K562 (cell line): ENCODE measurements at regions not wholly inside any gene's neighbourhood (a gene's known extent, or its start where the extent isn't known, plus 50 kb on each side); places are given as distances from the start of the nearest gene placed in this dataset.

Experiments used
- TSC22D4 ChIP-seq: fragments of 450-650 bp; IDR thresholded peaks from 2 replicates; pipeline ENCODE4 v1.6.1; 2016; ENCODE audit warnings: missing genetic modification characterization, missing biosample characterization, control low read depth
- ZBTB7A ChIP-seq: IDR thresholded peaks from 2 replicates; pipeline ENCODE4 v1.6.1; 2011; ENCODE audit warnings: low read depth, mild to moderate bottlenecking, low read length, moderate library complexity, borderline replicate concordance; ENCODE audit not compliant: control insufficient read depth
- TF ChIP-seq, protein P1 (sequence below): sonication (generic); formaldehyde crosslinking; IDR thresholded peaks from 2 replicates; pipeline ENCODE4 v1.8.1; 2023; ENCODE audit warnings: missing genetic modification reagents, mild to moderate bottlenecking, borderline replicate concordance
- TF ChIP-seq, protein P2 (sequence below): fragments of 450-650 bp; conservative IDR thresholded peaks from 2 replicates; pipeline ENCODE4 v1.6.1; 2016; ENCODE audit warnings: missing genetic modification characterization, low read depth, mild to moderate bottlenecking, control low read depth, missing compliant biosample characterization

DNA sequence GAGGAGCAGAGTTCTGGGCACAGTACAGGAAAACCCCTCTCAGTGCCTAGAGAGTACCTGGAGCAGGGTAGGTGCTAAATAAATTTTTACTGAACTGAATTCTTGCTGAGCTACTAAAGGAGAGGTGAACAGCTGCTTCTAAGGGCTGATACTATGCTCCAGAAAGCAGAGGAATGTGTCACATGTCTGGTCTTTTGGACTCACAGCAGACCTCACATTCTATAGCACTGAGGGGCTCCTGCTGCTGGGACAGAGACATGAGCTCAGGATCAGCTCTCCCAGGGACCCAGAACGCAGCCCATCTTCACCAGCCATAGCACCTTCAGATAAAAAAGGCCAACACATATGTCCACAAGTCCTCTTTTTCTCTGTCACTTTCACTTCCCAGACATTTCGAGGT is 133.0 kb upstream of the KLF14 start (continued):
- TF ChIP-seq, protein P1, sequence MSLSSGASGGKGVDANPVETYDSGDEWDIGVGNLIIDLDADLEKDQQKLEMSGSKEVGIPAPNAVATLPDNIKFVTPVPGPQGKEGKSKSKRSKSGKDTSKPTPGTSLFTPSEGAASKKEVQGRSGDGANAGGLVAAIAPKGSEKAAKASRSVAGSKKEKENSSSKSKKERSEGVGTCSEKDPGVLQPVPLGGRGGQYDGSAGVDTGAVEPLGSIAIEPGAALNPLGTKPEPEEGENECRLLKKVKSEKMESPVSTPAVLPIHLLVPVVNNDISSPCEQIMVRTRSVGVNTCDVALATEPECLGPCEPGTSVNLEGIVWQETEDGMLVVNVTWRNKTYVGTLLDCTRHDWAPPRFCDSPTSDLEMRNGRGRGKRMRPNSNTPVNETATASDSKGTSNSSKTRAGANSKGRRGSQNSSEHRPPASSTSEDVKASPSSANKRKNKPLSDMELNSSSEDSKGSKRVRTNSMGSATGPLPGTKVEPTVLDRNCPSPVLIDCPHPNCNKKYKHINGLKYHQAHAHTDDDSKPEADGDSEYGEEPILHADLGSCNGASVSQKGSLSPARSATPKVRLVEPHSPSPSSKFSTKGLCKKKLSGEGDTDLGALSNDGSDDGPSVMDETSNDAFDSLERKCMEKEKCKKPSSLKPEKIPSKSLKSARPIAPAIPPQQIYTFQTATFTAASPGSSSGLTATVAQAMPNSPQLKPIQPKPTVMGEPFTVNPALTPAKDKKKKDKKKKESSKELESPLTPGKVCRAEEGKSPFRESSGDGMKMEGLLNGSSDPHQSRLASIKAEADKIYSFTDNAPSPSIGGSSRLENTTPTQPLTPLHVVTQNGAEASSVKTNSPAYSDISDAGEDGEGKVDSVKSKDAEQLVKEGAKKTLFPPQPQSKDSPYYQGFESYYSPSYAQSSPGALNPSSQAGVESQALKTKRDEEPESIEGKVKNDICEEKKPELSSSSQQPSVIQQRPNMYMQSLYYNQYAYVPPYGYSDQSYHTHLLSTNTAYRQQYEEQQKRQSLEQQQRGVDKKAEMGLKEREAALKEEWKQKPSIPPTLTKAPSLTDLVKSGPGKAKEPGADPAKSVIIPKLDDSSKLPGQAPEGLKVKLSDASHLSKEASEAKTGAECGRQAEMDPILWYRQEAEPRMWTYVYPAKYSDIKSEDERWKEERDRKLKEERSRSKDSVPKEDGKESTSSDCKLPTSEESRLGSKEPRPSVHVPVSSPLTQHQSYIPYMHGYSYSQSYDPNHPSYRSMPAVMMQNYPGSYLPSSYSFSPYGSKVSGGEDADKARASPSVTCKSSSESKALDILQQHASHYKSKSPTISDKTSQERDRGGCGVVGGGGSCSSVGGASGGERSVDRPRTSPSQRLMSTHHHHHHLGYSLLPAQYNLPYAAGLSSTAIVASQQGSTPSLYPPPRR (CRISPR knock-in tag): no peak
- no peak for TF ChIP-seq ZBTB7A
- no peak for TF ChIP-seq TSC22D4 (tag)
- TF ChIP-seq, protein P2, sequence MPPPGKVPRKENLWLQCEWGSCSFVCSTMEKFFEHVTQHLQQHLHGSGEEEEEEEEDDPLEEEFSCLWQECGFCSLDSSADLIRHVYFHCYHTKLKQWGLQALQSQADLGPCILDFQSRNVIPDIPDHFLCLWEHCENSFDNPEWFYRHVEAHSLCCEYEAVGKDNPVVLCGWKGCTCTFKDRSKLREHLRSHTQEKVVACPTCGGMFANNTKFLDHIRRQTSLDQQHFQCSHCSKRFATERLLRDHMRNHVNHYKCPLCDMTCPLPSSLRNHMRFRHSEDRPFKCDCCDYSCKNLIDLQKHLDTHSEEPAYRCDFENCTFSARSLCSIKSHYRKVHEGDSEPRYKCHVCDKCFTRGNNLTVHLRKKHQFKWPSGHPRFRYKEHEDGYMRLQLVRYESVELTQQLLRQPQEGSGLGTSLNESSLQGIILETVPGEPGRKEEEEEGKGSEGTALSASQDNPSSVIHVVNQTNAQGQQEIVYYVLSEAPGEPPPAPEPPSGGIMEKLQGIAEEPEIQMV (tag): no peak
